Spleen (tissue), 11 donors: ENCODE measurements at regions not wholly inside any gene's neighbourhood (a gene's known extent, or its start where the extent isn't known, plus 50 kb on each side); places are given as distances from the start of the nearest gene placed in this dataset.
A peak's percentile ranks its signal among the peaks of the same experiment; 100 is the strongest.

ENCODE experiments used
- DNase-seq: peaks from one replicate; pipeline ENCODE4 v3.0.0-alpha.2; 2020
- H3K27ac ChIP-seq, 8 donors: fragments of 200-600 bp; sonication (generic) in 7 of 8; 1 replicate in 4 of 8; 2 replicates in 4 of 8; pipeline versions ENCODE4 v1.5.0 to v1.8.0; 2016 to 2021; ENCODE audit warnings: inconsistent platforms in 4 of 8, mild to moderate bottlenecking in 4 of 8, moderate library complexity in 1 of 8
- H3K27me3 ChIP-seq, 7 donors: fragments of 200-600 bp; sonication (generic) in 6 of 7; replicated peaks in 1 of 7; 1 replicate in 4 of 7; 2 replicates in 3 of 7; pipeline versions ENCODE4 v1.5.0 to v1.8.0; 2016 to 2021; ENCODE audit warnings: inconsistent platforms in 3 of 7, mild to moderate bottlenecking in 1 of 7
- H3K36me3 ChIP-seq, 6 donors: fragments of 200-600 bp; sonication (generic) in 5 of 6; 1 replicate in 4 of 6; 2 replicates in 2 of 6; pipeline versions ENCODE4 v1.5.0 to v1.8.0; 2016 to 2021; ENCODE audit warnings: inconsistent platforms in 2 of 6
- H3K4me1 ChIP-seq, 6 donors: fragments of 200-600 bp; sonication (generic) in 5 of 6; 1 replicate in 3 of 6; 2 replicates in 3 of 6; pipeline versions ENCODE4 v1.5.0 to v1.8.0; 2016 to 2021; ENCODE audit warnings: inconsistent platforms in 3 of 6
- H3K4me3 ChIP-seq, 8 donors: fragments of 200-600 bp; sonication (generic) in 7 of 8; 1 replicate in 4 of 8; 2 replicates in 4 of 8; pipeline versions ENCODE4 v1.5.0 to v1.8.0; 2016 to 2021; ENCODE audit warnings: inconsistent platforms in 4 of 8, mild to moderate bottlenecking in 4 of 8, moderate library complexity in 2 of 8
- H3K9me3 ChIP-seq, 8 donors: fragments of 200-600 bp; sonication (generic) in 7 of 8; 1 replicate in 4 of 8; 2 replicates in 4 of 8; pipeline versions ENCODE4 v1.5.0 to v1.8.0; 2016 to 2021; ENCODE audit warnings: inconsistent platforms in 4 of 8
- CTCF ChIP-seq, 11 experiments: fragments of 200-600 bp in 7 of 11; fragments of 450-650 bp in 4 of 11; sonication (generic) in 4 of 11; IDR thresholded peaks in 8 of 11; conservative IDR thresholded peaks in 3 of 11; 1 replicate in 7 of 11; 2 replicates in 4 of 11; pipeline versions ENCODE4 v1.4.0 to v1.8.0; 2016 to 2021; ENCODE audit warnings: antibody characterized with exemption in 11 of 11, inconsistent platforms in 4 of 11, mild to moderate bottlenecking in 1 of 11
- POLR2A ChIP-seq, 3 donors: fragments of 450-650 bp; IDR thresholded peaks; one replicate each; pipeline ENCODE4 v1.5.1; 2017; ENCODE audit warnings: antibody characterized with exemption in 3 of 3, mild to moderate bottlenecking in 1 of 3
- POLR2AphosphoS5 ChIP-seq, 3 donors: sonication (generic); formaldehyde crosslinking; IDR thresholded peaks; one replicate each; pipeline ENCODE4 v1.5.1; 2017; ENCODE audit warnings: antibody characterized with exemption in 3 of 3
- WGBS, 5 donors: extraction: QIAGEN DNeasy Blood & Tissue Kit in 3 of 5; methylation state at CpG; one replicate each; pipeline versions ENCODE4 v1.1.5 to v1.1.7; 2013 to 2018; 5-methylcytosine and 5-hydroxymethylcytosine counted together
- intact Hi-C: fragments of 100-400 bp; cut with DNase I; formaldehyde crosslinking; loops from one replicate; pipeline ENCODE4 v1.15.0; 2023; ENCODE audit warnings: low total_unique reads
- donor health status: healthy with polysubstance abuse.
- donor health status: DM: no; HTN: no; CAD: no; lungs with moderate emphysema.
- donor health status: DM: no; HTN: no; CAD: no.
- donor health status: Bipolar disorder and iron deficiency.
- donor health status: healthy.
- donor health status: DM: no; HTN: no; CAD: no.
- donor health status: DM: yes; HTN: yes; CAD: no.

- no peak overlapping the region for H3K4me3 ChIP-seq
- H3K4me1 ChIP-seq = peaks cover 0 to 27% (median 15%) of the 10 kb centered on the region in 6 donors
- DNase-seq = no peak
- H3K27ac ChIP-seq = peak overlapping the region in 5 of 8 donors; percentile 10 to 52 (median 28)
- WGBS, 5 donors = 85 to 93% (median 89%) methylated on average over 5 of the region's 5 CpGs
- H3K27me3 ChIP-seq = no peaks in the 10 kb centered on the region
- no peaks in the 10 kb centered on the region for H3K36me3 ChIP-seq
- TF ChIP-seq CTCF (IDR thresholded peaks at IDR 0.05 in 8 of 11, conservative IDR thresholded peaks at IDR 0.05 in 3 of 11) = no peak
- TF ChIP-seq POLR2A (IDR thresholded peaks at IDR 0.05) = no peak
- H3K9me3 ChIP-seq = no peaks in the 10 kb centered on the region
- intact Hi-C loops = no loop called here
Observed at GRCh38 chr2:217399291-217399690, 539.4 kb upstream of the TNP1 start.

- peak overlapping the region in 6 of 8 donors; percentile 10 to 52 (median 32) for H3K27ac ChIP-seq
- intact Hi-C loops = no loop called here
- WGBS, 5 donors = 11 to 24% (median 15%) methylated on average over 9 of the region's 9 CpGs
Observed at GRCh38 chr2:217398860-217399259, 539.0 kb upstream of the TNP1 start.

GRCh38 chr2:217398101-217398500 is 538.2 kb upstream of the TNP1 start:
- intact Hi-C loops = no loop called here
- H3K4me3 ChIP-seq = no peak overlapping the region
- no peak for TF ChIP-seq POLR2AphosphoS5 (IDR thresholded peaks at IDR 0.05)
- TF ChIP-seq POLR2A (IDR thresholded peaks at IDR 0.05) = no peak
- peak overlapping the region in 3 of 8 donors; percentile 10 to 52 (median 27) for H3K27ac ChIP-seq
- DNase-seq = no peak
- peaks cover 0 to 20% (median 9%) of the 10 kb centered on the region in 6 donors for H3K4me1 ChIP-seq
- H3K27me3 ChIP-seq = no peaks in the 10 kb centered on the region
- H3K36me3 ChIP-seq = no peaks in the 10 kb centered on the region
- WGBS, 5 donors = 88 to 96% (median 92%) methylated on average over 7 of the region's 7 CpGs
- no peaks in the 10 kb centered on the region for H3K9me3 ChIP-seq

More at GRCh38 chr2:217398860-217399259, 539.0 kb upstream of the TNP1 start:
- TF ChIP-seq POLR2A (IDR thresholded peaks at IDR 0.05) = no peak
- no peak for TF ChIP-seq CTCF (IDR thresholded peaks at IDR 0.05 in 8 of 11, conservative IDR thresholded peaks at IDR 0.05 in 3 of 11)
- TF ChIP-seq POLR2AphosphoS5 (IDR thresholded peaks at IDR 0.05) = peak; percentile 37 to 78 (median 64)
- Histone ChIP-seq H3K9me3 (no peaks in the 10 kb centered on the region), H3K36me3 (no peaks in the 10 kb centered on the region), H3K4me1 (peaks cover 0 to 27% (median 12%) of the 10 kb centered on the region in 6 donors), H3K27me3 (no peaks in the 10 kb centered on the region), H3K4me3 (no peak overlapping the region)
- peak; percentile 78 for DNase-seq

- Histone ChIP-seq H3K4me3 (no peak overlapping the region), H3K9me3 (peaks cover 0 to 8% (median 3%) of the 10 kb centered on the region in 8 donors), H3K4me1 (peaks cover 0 to 19% (median 6%) of the 10 kb centered on the region in 6 donors), H3K36me3 (no peaks in the 10 kb centered on the region), H3K27me3 (no peaks in the 10 kb centered on the region), H3K27ac (peak overlapping the region in 1 of 8 donors; percentile 3)
- WGBS, 5 donors = 66 to 88% (median 71%) methylated on average over 1 to 2 of the region's 2 CpGs
- intact Hi-C loops = no loop called here
- TF ChIP-seq CTCF (IDR thresholded peaks at IDR 0.05 in 8 of 11, conservative IDR thresholded peaks at IDR 0.05 in 3 of 11) = no peak
- no peak for TF ChIP-seq POLR2AphosphoS5 (IDR thresholded peaks at IDR 0.05)
- TF ChIP-seq POLR2A (IDR thresholded peaks at IDR 0.05) = no peak
- no peak for DNase-seq
Observed at GRCh38 chr2:217396586-217396985, 536.7 kb upstream of the TNP1 start.
